CD4-positive, alpha-beta T cell treated with Interferon alpha-2 for 1 hour (primary cell): ENCODE measurements at regions not wholly inside any gene's neighbourhood (a gene's known extent, or its start where the extent isn't known, plus 50 kb on each side); places are given as distances from the start of the nearest gene placed in this dataset.
"Not testable (repeated sequence)": the region's sequence is repeated elsewhere in the genome, so short reads cannot be mapped to it uniquely, and the experiment has no call there.

Experiments
- DNase-seq, 2 donors: peaks; one replicate each; pipeline ENCODE4 v3.0.0-alpha.2; 2020 to 2022

GRCh38 chr2:21730141-21730540 is 606.4 kb downstream of the TDRD15 start:
- no peak for DNase-seq

GRCh38 chr2:21740484-21740883 is 616.7 kb downstream of the TDRD15 start:
- DNase-seq = no peak

GRCh38 chr2:21746499-21746898 is 622.7 kb downstream of the TDRD15 start:
- no peak for DNase-seq

- DNase-seq = no peak
Measured at GRCh38 chr2:21748501-21748900, 624.7 kb downstream of the TDRD15 start.

GRCh38 chr2:21754164-21754788 is 630.5 kb downstream of the TDRD15 start:
- DNase-seq = no peak

GRCh38 chr2:21757805-21758430 is 634.1 kb downstream of the TDRD15 start:
- DNase-seq = no peak

- no peak for DNase-seq
Measured at GRCh38 chr2:21759819-21760218, 636.1 kb downstream of the TDRD15 start.

GRCh38 chr2:21761361-21761760 is 637.6 kb downstream of the TDRD15 start:
- DNase-seq = no peak

GRCh38 chr2:21763501-21763900 is 639.7 kb downstream of the TDRD15 start:
- no peak for DNase-seq

GRCh38 chr2:21770787-21771186 is 647.0 kb downstream of the TDRD15 start:
- DNase-seq = no peak

GRCh38 chr2:21772624-21773023 is 648.9 kb downstream of the TDRD15 start:
- no peak for DNase-seq

GRCh38 chr2:21773168-21773567 is 649.4 kb downstream of the TDRD15 start:
- no peak for DNase-seq

GRCh38 chr2:21774691-21775368 is 651.1 kb downstream of the TDRD15 start:
- DNase-seq = no peak

- no peak for DNase-seq
Measured at GRCh38 chr2:21779786-21780185, 656.0 kb downstream of the TDRD15 start.

- no peak for DNase-seq
Measured at GRCh38 chr2:21781962-21782361, 658.2 kb downstream of the TDRD15 start.

GRCh38 chr2:21782866-21783265 is 659.1 kb downstream of the TDRD15 start:
- DNase-seq = no peak

GRCh38 chr2:21787941-21788340 is 664.2 kb downstream of the TDRD15 start:
- no peak for DNase-seq

- DNase-seq = not testable (repeated sequence)
Measured at GRCh38 chr2:21790311-21790710, 666.5 kb downstream of the TDRD15 start.

- no peak for DNase-seq
Measured at GRCh38 chr2:21792571-21792970, 668.8 kb downstream of the TDRD15 start.

- DNase-seq = no peak
Measured at GRCh38 chr2:21793461-21793860, 669.7 kb downstream of the TDRD15 start.

- no peak for DNase-seq
Measured at GRCh38 chr2:21794611-21795010, 670.8 kb downstream of the TDRD15 start.

GRCh38 chr2:21800356-21800755 is 676.6 kb downstream of the TDRD15 start:
- DNase-seq = no peak

- no peak for DNase-seq
Measured at GRCh38 chr2:21803550-21803949, 679.8 kb downstream of the TDRD15 start.

GRCh38 chr2:21804151-21804550 is 680.4 kb downstream of the TDRD15 start:
- DNase-seq = no peak
